Suppressor macrophage treated with lipopolysaccharide for 1 hour (primary cell): ENCODE measurements at regions not wholly inside any gene's neighbourhood (a gene's known extent, or its start where the extent isn't known, plus 50 kb on each side); places are given as distances from the start of the nearest gene placed in this dataset.

Experiments used
- DNase-seq, 3 donors: peaks; one replicate each; pipeline ENCODE4 v3.0.0-alpha.2; 2020 to 2022

- DNase-seq: no peak
These were observed 245.4 kb upstream of the SPTLC3 start for GRCh38 chr20:12763406-12763805.

GRCh38 chr20:12764053-12764452, 244.7 kb upstream of the SPTLC3 start:
- no peak for DNase-seq

DNA sequence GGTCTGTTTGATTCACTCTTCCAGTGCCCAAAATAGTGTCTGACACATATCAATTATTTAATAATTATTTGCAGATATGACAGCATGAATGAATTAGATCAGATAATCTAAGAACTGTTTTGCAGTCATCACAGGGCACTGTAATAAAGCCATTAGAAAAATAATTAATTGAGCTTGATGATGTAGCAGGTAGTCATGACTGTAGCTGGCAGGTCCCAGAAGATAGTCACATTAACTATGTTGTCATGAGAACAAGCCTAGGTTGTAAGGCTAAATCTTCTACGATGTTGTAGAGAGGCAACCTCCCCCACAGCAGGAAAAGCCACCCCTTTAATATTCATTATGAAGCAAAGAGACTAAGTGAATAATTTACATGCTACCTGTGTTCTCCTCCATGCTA, 243.9 kb upstream of the SPTLC3 start:
- no peak for DNase-seq

DNA sequence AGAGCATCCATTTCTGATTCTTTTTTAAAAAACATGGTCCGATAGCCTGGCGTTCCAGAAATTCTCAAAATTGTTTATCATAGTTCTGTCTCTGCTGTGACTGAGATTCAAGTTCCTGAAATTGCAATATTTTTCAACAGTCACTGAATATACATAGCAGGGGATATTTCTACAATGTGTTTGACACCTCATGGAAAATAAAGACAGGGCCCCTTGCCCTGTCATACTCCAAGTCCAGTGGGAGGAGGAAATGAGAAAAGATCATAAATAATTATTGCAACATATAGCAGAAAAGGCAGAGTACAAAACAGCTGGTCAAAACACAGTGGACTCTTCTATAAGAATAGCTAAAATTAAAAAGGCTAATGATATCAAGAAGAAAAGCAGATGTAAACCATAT, 234.8 kb upstream of the SPTLC3 start:
- no peak for DNase-seq

- no peak for DNase-seq
These were observed 233.7 kb upstream of the SPTLC3 start for GRCh38 chr20:12775041-12775440.

GRCh38 chr20:12777016-12777415, 231.8 kb upstream of the SPTLC3 start:
- DNase-seq: no peak

- no peak for DNase-seq
These were observed 222.5 kb upstream of the SPTLC3 start for GRCh38 chr20:12786276-12786675.

DNA sequence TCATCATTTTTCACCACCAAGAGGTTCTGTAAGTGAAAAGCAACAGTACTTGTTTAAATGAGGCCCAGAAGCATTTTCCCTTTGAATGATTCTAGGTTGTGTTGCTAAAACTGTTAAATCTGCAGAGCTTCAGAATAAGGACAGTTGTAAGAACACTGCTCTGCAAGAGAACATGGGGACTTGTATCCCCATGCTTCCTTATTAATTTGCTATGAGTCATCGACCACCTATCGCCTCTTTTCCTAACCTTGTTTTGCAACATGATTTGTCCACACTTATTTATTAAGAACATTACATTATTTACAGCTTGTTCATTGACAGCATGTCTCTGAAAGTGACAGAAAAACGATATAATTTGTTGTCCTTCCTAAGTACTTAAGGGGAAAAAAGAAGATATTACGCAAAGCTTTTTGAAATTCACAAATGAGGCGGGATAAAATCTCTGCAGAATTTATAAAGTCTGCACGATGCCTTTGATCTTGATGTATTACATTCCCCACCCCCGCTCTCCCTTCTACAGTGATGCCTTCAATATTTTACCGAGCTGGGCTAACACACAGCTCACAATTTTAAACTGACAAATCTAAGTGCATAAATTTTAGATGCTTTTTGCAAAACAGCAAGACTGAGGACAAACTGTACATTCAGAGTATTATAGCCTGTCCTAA, 220.0 kb upstream of the SPTLC3 start:
- DNase-seq: no peak

DNA sequence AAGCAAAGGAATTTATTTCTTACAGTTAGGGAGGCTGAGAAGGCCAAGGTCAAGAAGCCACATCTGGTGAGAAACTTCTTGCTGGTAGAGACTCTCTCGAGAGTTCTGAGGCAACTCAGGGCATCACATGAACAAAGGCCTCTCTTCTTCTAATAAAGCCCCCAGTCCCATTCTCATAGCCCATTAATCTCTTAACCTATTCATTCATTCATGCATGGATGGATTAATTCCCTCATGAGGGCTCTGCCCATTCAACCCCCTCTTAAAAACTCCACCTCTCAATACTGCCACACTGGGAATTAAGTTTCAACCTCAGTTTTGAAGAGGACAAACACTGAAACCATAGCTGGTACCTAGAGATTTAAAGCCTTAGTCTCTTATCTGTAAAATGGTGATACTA, 217.9 kb upstream of the SPTLC3 start:
- no peak for DNase-seq

DNA sequence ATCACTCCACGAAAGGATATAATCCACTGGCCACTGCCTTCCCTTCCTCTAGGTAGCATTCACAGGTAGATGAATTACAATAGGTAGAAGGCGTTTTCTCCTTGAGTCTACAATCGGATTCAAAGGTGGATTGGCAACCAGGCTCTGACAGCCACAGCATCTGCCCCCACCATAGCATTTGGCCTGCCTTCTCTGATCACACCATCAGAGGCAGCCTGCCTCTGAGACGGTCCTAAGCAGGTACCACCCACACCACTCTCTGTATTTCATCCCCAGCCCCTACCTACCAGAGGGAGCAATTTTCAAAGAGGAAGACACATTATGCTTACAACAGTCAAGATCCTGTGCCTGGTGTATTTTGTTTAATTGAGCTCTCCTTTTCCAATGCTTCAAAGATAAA, 210.5 kb upstream of the SPTLC3 start:
- DNase-seq: no peak

- no peak for DNase-seq
These were observed 200.7 kb upstream of the SPTLC3 start for GRCh38 chr20:12808006-12808567.

GRCh38 chr20:12815231-12815768, 193.5 kb upstream of the SPTLC3 start:
- DNase-seq: no peak

DNA sequence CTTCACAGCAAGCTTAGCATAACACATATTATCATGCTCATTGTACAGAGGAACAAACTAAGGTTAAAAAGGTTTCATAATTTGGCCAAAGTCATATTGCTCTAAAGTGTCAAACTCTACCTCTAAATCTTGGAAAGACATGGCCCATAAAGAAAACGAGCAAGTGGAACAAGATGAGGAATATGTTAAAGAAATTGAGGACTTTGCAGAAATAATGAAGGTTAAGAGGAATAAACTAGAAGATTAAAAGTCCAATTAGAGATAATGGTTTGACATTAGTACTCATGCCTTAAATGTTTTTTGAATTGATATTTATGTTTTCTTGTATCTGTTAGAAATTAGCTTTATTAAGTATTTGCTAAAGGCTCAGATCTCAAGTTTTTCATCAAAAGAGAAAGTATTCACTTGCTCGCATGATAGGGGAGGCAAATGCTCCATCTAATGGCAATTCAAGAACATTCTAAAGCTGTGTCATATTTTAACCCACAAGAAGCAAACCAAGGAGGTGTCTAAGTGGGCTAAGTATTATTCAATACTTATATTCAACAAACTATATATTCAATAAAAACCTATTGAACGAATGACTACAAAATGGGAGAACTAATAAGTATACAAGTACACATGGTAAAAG, 192.9 kb upstream of the SPTLC3 start:
- DNase-seq: no peak

DNA sequence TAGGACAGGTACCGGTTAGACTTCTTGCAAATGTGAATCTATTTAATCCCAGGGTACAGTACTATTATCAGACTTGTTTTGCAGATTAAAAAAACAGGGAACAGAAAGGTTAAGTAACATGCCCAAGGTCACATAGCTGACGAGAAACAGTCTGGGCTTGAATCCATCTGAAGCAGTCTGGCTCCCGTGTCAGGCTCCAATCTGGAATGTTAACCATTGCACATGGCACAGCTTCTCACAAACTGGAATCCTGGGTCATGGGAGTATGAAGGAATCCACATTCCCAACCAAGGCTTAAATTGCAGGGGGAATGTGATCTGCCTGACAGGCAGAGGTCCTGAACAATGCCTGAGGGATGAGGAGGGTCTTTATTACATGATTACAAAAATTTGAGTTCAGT, 187.5 kb upstream of the SPTLC3 start:
- DNase-seq: no peak

DNA sequence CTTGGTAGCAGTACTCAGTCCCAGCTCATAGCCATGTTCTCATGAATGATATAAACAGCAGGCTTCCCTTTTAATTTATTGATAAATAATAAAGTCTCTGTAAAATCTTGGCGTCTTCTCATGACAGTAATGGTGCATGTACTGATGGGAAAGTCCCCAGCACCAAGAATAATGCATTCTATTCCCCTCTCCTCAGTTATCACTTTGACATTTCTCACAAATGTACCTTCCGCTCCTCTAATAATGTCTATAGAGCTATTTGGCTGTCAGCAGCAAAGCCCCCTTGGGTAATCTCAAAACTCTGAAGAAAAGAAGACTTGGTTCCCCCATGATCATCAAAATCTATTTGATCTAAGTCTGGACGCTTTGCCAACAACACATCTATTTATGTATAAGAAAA, 185.0 kb upstream of the SPTLC3 start:
- DNase-seq: no peak

DNA sequence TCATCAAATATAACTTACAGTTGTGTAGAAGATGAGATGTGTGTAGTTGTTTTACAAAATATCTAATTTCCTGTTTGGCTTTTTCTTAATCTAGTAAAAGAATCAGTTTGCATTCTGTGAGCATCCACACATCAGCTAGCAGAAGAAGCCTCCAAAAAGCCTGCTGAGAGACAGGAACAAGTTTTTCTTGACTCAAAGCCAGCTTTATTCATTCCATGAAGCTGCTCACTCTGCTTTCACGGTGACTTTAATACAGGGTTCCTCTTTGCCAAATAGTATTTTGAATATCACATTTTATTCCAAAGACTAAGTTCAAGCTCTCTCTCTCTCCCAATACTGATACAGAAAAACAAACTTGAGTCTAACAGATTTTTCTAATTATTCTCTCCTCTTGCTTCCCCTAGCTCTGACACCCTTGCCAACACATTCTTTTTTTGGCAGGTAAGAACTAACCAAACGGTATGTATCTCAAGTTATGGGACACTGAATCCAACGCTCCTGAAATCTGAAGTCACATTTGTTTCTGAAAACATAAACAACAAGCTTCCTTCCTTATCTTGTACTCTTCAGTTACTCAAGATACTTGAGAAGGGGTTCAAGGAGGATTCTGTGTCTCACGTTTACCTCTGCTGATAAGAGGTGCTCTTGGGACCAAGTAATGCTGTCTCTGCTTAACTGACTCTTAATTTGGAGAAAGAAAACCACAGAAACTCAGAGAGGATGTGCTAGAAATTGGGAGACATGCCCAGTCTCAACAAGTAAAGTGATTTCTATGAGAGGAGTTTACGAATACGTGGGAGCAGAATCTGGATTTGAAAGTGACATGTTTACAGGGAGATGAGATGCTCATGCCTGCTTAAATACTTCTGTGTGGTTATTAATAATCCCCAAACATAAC, 184.2 kb upstream of the SPTLC3 start:
- DNase-seq: no peak

- no peak for DNase-seq
These were observed 183.6 kb upstream of the SPTLC3 start for GRCh38 chr20:12825226-12825595.

DNA sequence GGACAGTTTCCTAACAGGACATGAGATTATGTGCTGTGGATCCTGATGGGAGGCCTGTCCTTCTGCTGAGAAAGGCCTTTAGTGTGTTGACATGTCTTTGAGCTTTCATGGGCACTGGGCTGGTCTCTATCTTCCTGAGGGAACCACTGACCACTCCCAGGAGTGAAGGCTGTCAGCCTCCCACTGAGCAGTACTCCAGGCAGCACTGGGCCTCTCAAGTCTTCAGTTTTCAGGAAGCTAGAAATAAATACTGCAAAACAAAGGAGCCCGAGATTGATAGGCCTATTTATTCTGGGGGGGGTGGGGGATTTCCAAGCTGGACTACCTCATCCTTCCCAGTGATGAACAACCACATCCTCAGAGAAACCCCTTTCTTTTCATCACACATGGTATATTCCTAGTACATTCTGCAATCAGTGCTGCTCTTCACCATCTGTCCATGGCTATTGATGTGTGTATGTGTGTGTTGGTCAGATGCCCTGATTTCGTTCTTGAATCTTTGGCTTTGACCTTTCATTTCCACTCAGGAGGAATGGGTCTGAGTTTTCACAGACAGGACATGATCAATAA, 180.9 kb upstream of the SPTLC3 start:
- peak in 1 of 3 donors; percentile 18 for DNase-seq

GRCh38 chr20:12829170-12829569, 179.6 kb upstream of the SPTLC3 start:
- DNase-seq: no peak

GRCh38 chr20:12833861-12834260, 174.9 kb upstream of the SPTLC3 start:
- no peak for DNase-seq

- no peak for DNase-seq
These were observed 172.8 kb upstream of the SPTLC3 start for GRCh38 chr20:12835999-12836398.

DNA sequence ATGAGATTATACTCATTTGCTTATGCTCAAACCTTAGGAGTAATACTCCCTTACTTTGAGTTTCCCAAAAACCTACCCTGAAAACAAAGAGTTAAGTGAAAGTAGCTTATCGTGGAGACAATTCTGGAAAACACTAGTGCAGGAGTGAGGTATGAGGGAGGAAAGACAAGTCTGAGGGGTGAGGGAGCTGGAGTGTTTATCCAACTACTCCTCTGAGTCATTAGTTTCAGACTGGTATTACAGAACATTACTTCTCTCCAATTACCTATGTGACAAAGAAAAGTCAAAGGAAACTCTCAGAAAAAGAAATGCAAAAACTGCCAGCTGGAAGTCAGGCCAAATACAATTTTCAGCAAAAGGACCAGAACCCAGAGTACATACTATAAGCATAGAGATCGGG, 171.1 kb upstream of the SPTLC3 start:
- DNase-seq: no peak

DNA sequence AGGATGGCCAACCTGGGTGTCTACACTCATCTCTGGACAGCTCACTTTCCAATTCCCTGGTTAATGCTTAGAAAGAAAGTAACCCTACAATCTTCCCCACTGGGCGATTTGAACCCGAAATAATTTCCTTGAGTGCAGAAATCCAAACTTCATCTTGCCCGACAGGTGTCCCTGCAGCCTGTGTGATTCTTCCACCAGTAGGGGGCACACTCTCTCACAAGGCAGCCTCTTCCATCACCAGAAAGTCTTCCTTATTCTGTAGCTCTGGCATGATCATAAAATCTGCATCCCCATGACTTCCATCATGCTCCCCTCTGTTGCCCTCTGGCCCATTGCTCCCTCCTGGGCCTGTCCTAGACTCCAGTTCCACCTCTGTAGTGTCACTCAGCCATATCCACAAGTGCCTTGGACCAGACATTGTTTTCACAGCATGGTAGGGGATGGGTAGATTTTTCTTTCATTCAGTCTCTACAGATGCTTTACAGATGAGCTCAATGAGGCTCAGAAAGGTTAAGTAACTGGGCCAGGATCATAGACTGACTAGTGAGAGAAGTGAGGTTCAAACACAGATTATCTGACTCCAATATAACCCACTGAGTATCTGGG, 170.4 kb upstream of the SPTLC3 start:
- DNase-seq: peak in 1 of 3 donors; percentile 3
